Left ventricle myocardium inferior (tissue), 1 donor: ENCODE measurements at regions not wholly inside any gene's neighbourhood (a gene's known extent, or its start where the extent isn't known, plus 50 kb on each side); places are given as distances from the start of the nearest gene placed in this dataset.

Experiments
- DNase-seq: peaks from one replicate; pipeline ENCODE4 v3.0.0-alpha.2; 2020
- H3K27ac ChIP-seq: fragments of 200-600 bp; replicated peaks from 2 replicates; pipeline ENCODE4 v1.8.0; 2021
- H3K27me3 ChIP-seq: fragments of 200-600 bp; 2 replicates; pipeline ENCODE4 v1.8.0; 2021; ENCODE audit warnings: low read depth
- H3K36me3 ChIP-seq: fragments of 200-600 bp; 2 replicates; pipeline ENCODE4 v1.8.0; 2021
- H3K4me1 ChIP-seq: fragments of 200-600 bp; 2 replicates; pipeline ENCODE4 v1.8.0; 2021
- H3K4me3 ChIP-seq: fragments of 200-600 bp; 2 replicates; pipeline ENCODE4 v1.8.0; 2021; ENCODE audit warnings: mild to moderate bottlenecking, moderate library complexity
- H3K9me3 ChIP-seq: fragments of 200-600 bp; replicated peaks from 2 replicates; pipeline ENCODE4 v1.8.0; 2021
- CTCF ChIP-seq: fragments of 200-600 bp; IDR thresholded peaks from 2 replicates; pipeline ENCODE4 v1.8.0; 2021; ENCODE audit warnings: antibody characterized with exemption, mild to moderate bottlenecking, borderline replicate concordance
- intact Hi-C: fragments of 100-400 bp; cut with micrococcal nuclease; formaldehyde crosslinking; loops from one replicate; pipeline ENCODE4 v1.11.0; 2022
- donor health status: DM: no; HTN: yes; CAD: no; lungs with severe emphysema.

DNA sequence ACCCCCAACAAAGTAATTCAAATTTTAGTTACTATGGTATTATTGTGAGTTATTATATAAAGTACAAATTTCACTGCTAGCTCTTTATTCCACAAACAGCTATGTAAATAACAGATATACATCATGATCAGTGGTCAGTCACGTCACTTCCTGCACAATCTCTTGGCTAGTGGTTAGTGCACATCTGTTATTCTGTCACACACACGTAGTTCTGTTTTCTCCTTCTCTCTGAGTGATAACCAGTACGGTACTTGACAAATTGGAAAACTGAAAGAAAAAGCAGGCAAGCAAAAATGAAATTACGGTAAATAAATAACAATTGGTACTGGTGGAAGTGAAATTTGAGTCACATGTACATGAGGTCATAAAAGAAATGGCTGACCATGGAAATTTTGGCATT lies 728.7 kb downstream of the CCDC85A start:
- no peak overlapping the region for H3K4me3 ChIP-seq
- peaks cover 33% of the 10 kb centered on the region for H3K9me3 ChIP-seq
- no peak for TF ChIP-seq CTCF
- no peak for DNase-seq
- no peaks in the 10 kb centered on the region for H3K36me3 ChIP-seq
- intact Hi-C loops, result no loop called here
- H3K27ac ChIP-seq, result no peak overlapping the region
- H3K4me1 ChIP-seq, result no peaks in the 10 kb centered on the region
- no peaks in the 10 kb centered on the region for H3K27me3 ChIP-seq

DNA sequence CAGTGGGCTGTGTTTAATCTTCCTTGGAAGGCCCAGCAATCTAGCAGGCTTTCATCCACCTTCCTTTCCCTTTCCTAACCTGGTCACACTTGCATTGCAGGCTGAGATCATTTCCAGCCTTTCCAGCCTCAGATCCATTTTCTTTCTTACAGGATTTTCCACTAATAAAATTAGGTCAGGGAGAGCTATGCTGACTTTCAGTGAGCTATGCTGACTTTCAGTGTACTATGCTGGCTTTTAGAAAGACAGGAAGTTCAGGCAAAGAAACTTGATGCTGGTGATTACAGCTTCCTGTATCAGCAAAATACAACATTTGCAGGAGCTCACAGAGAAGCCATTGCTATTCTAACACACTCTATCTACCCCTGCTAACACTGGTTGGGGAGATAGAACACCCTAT lies 735.0 kb downstream of the CCDC85A start:
- no peaks in the 10 kb centered on the region for H3K27me3 ChIP-seq
- intact Hi-C loops, result no loop called here

DNA sequence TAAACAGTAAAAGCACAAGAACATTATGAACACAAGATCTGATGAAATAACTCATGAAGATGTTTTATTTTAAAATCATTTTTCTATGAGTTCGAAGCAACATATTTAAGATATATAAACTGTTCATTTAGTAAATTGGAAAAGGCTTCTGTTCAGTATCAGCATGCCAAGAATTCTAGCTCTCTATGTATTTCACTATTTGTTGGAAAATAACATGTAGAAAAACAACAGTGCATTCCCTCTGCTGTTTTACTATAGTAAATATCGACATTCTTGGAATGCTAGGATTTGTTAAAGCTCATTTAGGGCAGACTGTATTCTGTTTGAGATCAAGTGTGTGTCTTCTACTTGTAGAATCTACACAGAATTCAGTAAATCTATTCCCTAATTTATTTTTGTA lies 750.2 kb downstream of the CCDC85A start:
- no peak for TF ChIP-seq CTCF
- no peaks in the 10 kb centered on the region for H3K4me1 ChIP-seq
- no peak overlapping the region for H3K27ac ChIP-seq
- no peaks in the 10 kb centered on the region for H3K9me3 ChIP-seq
- no peak overlapping the region for H3K4me3 ChIP-seq
- H3K27me3 ChIP-seq, result no peaks in the 10 kb centered on the region
- intact Hi-C loops, result no loop called here
- DNase-seq, result no peak
- no peaks in the 10 kb centered on the region for H3K36me3 ChIP-seq

More for the DNA sequence above, 735.0 kb downstream of the CCDC85A start:
- peaks cover 33% of the 10 kb centered on the region for H3K9me3 ChIP-seq
- no peaks in the 10 kb centered on the region for H3K36me3 ChIP-seq
- DNase-seq, result no peak
- no peaks in the 10 kb centered on the region for H3K4me1 ChIP-seq
- H3K27ac ChIP-seq, result no peak overlapping the region
- no peak for TF ChIP-seq CTCF
- no peak overlapping the region for H3K4me3 ChIP-seq

GRCh38 chr2:56934866-56935265 lies 751.1 kb downstream of the CCDC85A start:
- H3K4me3 ChIP-seq, result no peak overlapping the region
- H3K27ac ChIP-seq, result no peak overlapping the region
- no peak for DNase-seq
- H3K4me1 ChIP-seq, result no peaks in the 10 kb centered on the region
- H3K36me3 ChIP-seq, result no peaks in the 10 kb centered on the region
- intact Hi-C loops, result no loop called here
- H3K27me3 ChIP-seq, result no peaks in the 10 kb centered on the region
- H3K9me3 ChIP-seq, result no peaks in the 10 kb centered on the region
- TF ChIP-seq CTCF, result no peak

GRCh38 chr2:56940054-56940453 lies 756.3 kb downstream of the CCDC85A start:
- intact Hi-C loops, result no loop called here
- no peaks in the 10 kb centered on the region for H3K36me3 ChIP-seq
- H3K27ac ChIP-seq, result no peak overlapping the region

More at GRCh38 chr2:56940054-56940453, 756.3 kb downstream of the CCDC85A start:
- no peak for TF ChIP-seq CTCF
- DNase-seq, result no peak
- no peak overlapping the region for H3K4me3 ChIP-seq
- H3K4me1 ChIP-seq, result no peaks in the 10 kb centered on the region
- no peaks in the 10 kb centered on the region for H3K27me3 ChIP-seq
- H3K9me3 ChIP-seq, result no peaks in the 10 kb centered on the region
